Transverse colon (tissue), 4 donors: ENCODE measurements at regions not wholly inside any gene's neighbourhood (a gene's known extent, or its start where the extent isn't known, plus 50 kb on each side); places are given as distances from the start of the nearest gene placed in this dataset.

Source experiments
- DNase-seq: peaks from one replicate; pipeline ENCODE4 v3.0.0-alpha.2; 2019
- H3K27ac ChIP-seq, 4 donors: fragments of 200-600 bp; sonication (generic); 2 replicates each; pipeline ENCODE4 v1.5.1; 2016 to 2018; ENCODE audit warnings: inconsistent platforms in 4 of 4
- H3K27me3 ChIP-seq: fragments of 200-600 bp; sonication (generic); 2 replicates; pipeline ENCODE4 v1.5.1; 2017; ENCODE audit warnings: inconsistent platforms
- H3K36me3 ChIP-seq, 4 donors: fragments of 200-600 bp; sonication (generic); 2 replicates each; pipeline ENCODE4 v1.5.1; 2017 to 2019; ENCODE audit warnings: inconsistent platforms in 4 of 4
- H3K4me1 ChIP-seq, 4 donors: fragments of 200-600 bp; sonication (generic); 2 replicates each; pipeline ENCODE4 v1.5.1; 2017 to 2020; ENCODE audit warnings: inconsistent platforms in 4 of 4
- H3K4me3 ChIP-seq, 4 donors: fragments of 200-600 bp; sonication (generic); 1 replicate in 1 of 4; 2 replicates in 3 of 4; pipeline versions ENCODE4 v1.5.1 to v1.6.1; 2017 to 2019; ENCODE audit warnings: inconsistent platforms in 4 of 4
- H3K9me3 ChIP-seq, 2 donors: fragments of 200-600 bp; sonication (generic); 2 replicates each; pipeline ENCODE4 v1.5.1; 2017 to 2019; ENCODE audit warnings: inconsistent platforms in 2 of 2
- EP300 ChIP-seq: sonication (generic); formaldehyde crosslinking; IDR thresholded peaks from one replicate; pipeline ENCODE4 v1.6.1; 2017; ENCODE audit warnings: antibody characterized with exemption, low read depth
- POLR2A ChIP-seq: fragments of 450-650 bp; IDR thresholded peaks from one replicate; pipeline ENCODE4 v1.6.1; 2016; ENCODE audit warnings: antibody characterized with exemption, mild to moderate bottlenecking, moderate library complexity
- POLR2AphosphoS5 ChIP-seq, 3 donors: sonication (generic); formaldehyde crosslinking; IDR thresholded peaks; one replicate each; pipeline ENCODE4 v1.6.1; 2016; ENCODE audit warnings: antibody characterized with exemption in 3 of 3
- WGBS, 2 donors: methylation state at CpG; one replicate each; pipeline ENCODE4 v1.1.5; 2018; ENCODE audit warnings: low coverage in 1 of 2; 5-methylcytosine and 5-hydroxymethylcytosine counted together
- in situ Hi-C, 4 donors: fragments of 200-750 bp; cut with MboI; loops; one replicate each; pipeline versions ENCODE4 v1.15.0 to v1.15.1; 2017; ENCODE audit warnings: low sequenced_read_pairs in 3 of 4, low pct_ligation_motif_present in 1 of 4, low pct_unique_long_range_greater_than_20kb in 1 of 4
- intact Hi-C: fragments of 100-400 bp; cut with DNase I; formaldehyde crosslinking; loops from one replicate; pipeline ENCODE4 v1.15.1; 2023; ENCODE audit warnings: low total_unique reads
- TF ChIP-seq, protein P1 (sequence below), 5 experiments: fragments of 200-600 bp in 3 of 5; fragments of 450-650 bp in 2 of 5; sonication (generic) in 3 of 5; IDR thresholded peaks; 1 replicate in 2 of 5; 2 replicates in 3 of 5; pipeline ENCODE4 v1.5.1; 2016 to 2017; ENCODE audit warnings: antibody characterized with exemption in 5 of 5, inconsistent platforms in 3 of 5, mild to moderate bottlenecking in 2 of 5, moderate library complexity in 1 of 5

DNA sequence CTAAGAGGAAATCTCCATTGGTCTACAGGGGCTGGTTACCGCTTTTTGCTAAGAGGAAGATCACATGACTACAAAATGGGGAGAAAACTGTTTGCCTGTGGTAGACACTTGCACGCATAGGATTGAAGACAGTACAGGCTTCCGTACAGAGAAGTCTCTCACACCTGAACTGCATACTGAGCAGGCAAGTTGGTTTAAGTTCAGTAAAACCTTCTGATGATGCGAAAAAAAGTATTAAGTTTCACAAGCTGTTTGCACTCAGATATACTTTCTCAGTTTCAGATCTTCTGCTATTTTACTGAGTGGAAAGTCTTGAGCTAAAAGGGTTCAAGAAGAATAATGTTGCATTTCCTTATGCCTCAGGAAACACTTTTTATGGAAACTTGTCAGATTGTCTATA is 292.2 kb upstream of the MC4R start:
- H3K36me3 ChIP-seq: no peaks in the 10 kb centered on the region
- intact Hi-C loops: no loop called here
- DNase-seq: no peak
- H3K27me3 ChIP-seq: no peaks in the 10 kb centered on the region
- TF ChIP-seq, protein P1, sequence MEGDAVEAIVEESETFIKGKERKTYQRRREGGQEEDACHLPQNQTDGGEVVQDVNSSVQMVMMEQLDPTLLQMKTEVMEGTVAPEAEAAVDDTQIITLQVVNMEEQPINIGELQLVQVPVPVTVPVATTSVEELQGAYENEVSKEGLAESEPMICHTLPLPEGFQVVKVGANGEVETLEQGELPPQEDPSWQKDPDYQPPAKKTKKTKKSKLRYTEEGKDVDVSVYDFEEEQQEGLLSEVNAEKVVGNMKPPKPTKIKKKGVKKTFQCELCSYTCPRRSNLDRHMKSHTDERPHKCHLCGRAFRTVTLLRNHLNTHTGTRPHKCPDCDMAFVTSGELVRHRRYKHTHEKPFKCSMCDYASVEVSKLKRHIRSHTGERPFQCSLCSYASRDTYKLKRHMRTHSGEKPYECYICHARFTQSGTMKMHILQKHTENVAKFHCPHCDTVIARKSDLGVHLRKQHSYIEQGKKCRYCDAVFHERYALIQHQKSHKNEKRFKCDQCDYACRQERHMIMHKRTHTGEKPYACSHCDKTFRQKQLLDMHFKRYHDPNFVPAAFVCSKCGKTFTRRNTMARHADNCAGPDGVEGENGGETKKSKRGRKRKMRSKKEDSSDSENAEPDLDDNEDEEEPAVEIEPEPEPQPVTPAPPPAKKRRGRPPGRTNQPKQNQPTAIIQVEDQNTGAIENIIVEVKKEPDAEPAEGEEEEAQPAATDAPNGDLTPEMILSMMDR (IDR thresholded peaks at IDR 0.05): no peak
- no peak for TF ChIP-seq POLR2A
- no peak for TF ChIP-seq EP300
- TF ChIP-seq POLR2AphosphoS5 (IDR thresholded peaks at IDR 0.05): no peak
- no peaks in the 10 kb centered on the region for H3K9me3 ChIP-seq
- 70 to 81% methylated on average over 4 of the region's 4 CpGs for WGBS, 2 donors
- in situ Hi-C loops: no loop called here
- H3K4me3 ChIP-seq: no peak overlapping the region
- H3K27ac ChIP-seq: no peak overlapping the region
- H3K4me1 ChIP-seq: no peaks in the 10 kb centered on the region

DNA sequence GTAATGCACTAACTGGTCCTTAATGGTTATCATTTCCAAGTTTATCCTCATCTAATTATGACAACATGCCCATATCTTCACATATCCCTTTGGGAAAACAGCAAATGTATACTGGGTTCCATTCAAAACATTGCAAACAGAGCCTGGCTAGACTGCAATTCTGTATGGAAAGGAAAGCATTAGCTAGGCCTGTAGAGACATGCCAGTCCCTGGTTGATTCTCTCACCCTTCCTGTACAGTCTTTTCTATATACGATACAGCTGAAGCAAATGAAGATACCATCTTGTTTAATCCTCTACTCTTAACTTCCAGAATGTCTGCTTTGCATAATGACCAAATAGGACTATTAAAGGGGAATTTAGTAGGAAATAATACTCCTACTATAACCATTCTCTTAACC is 294.4 kb upstream of the MC4R start:
- intact Hi-C loops (no loop called here), in situ Hi-C loops (no loop called here)
- H3K9me3 ChIP-seq: no peaks in the 10 kb centered on the region
- H3K27me3 ChIP-seq: no peaks in the 10 kb centered on the region
- H3K4me1 ChIP-seq: no peaks in the 10 kb centered on the region
- TF ChIP-seq, protein P1 (IDR thresholded peaks at IDR 0.05): no peak
- TF ChIP-seq EP300: no peak
- TF ChIP-seq POLR2AphosphoS5 (IDR thresholded peaks at IDR 0.05): no peak
- TF ChIP-seq POLR2A: no peak
- 83 to 100% methylated on average over 1 of the region's 1 CpG for WGBS, 2 donors
- no peak overlapping the region for H3K4me3 ChIP-seq
- DNase-seq: no peak
- H3K27ac ChIP-seq: no peak overlapping the region
- no peaks in the 10 kb centered on the region for H3K36me3 ChIP-seq

DNA sequence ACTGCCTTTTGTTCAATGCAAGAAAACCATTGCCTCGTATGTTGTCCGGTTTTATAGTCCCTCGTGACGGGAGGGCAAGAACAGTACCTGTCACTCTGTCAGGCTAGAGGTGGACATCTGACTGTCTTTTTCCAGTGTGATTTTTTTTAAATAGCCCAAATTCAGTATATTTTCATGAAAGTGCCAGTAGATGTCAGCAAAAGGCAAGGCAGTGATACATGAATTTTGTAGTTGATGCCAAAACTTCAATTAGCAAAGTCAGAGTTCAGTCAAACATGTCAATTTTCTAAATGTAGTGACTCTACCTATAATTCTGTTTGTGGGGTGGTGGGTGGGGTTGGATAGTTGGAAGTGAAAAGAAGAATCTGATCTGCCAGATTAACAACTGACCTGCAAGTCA is 296.0 kb upstream of the MC4R start:
- WGBS, 2 donors: 91 to 92% methylated on average over 4 of the region's 4 CpGs
- no peaks in the 10 kb centered on the region for H3K9me3 ChIP-seq
- TF ChIP-seq, protein P1 (IDR thresholded peaks at IDR 0.05): no peak
- TF ChIP-seq POLR2AphosphoS5 (IDR thresholded peaks at IDR 0.05): no peak
- no peak for TF ChIP-seq EP300
- no peak for TF ChIP-seq POLR2A
- H3K4me1 ChIP-seq: no peaks in the 10 kb centered on the region
- intact Hi-C loops (no loop called here), in situ Hi-C loops (no loop called here)
- no peak overlapping the region for H3K4me3 ChIP-seq
- no peak overlapping the region for H3K27ac ChIP-seq
- no peak for DNase-seq
- H3K36me3 ChIP-seq: no peaks in the 10 kb centered on the region
- H3K27me3 ChIP-seq: no peaks in the 10 kb centered on the region

DNA sequence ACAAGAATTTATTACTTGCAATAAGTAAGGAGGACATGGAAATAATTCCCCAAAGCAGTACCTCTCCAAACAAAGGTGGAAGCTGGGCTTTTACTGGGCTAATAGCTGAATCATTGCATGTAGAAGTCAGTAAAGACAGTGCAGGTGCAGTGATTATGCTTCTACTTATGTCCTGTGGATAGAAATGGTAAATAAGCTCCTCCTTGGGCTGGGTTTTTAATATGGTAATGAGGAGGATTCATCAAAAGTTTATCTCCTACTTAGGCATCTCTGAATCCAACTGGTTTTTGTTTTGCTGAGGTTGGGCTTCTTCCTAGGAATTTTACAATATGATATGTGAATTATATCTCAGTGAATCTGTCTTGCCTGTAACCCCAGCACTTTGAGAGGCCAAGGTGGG is 297.4 kb upstream of the MC4R start:
- Histone ChIP-seq H3K36me3 (no peaks in the 10 kb centered on the region), H3K4me1 (no peaks in the 10 kb centered on the region), H3K9me3 (no peaks in the 10 kb centered on the region), H3K4me3 (no peak overlapping the region), H3K27ac (no peak overlapping the region), H3K27me3 (no peaks in the 10 kb centered on the region)
- TF ChIP-seq EP300 (no peak), POLR2A (no peak), POLR2AphosphoS5 (IDR thresholded peaks at IDR 0.05) (no peak)
- TF ChIP-seq, protein P1 (IDR thresholded peaks at IDR 0.05): no peak
- in situ Hi-C loops (no loop called here), intact Hi-C loops (no loop called here)
- no peak for DNase-seq
